ENCODE measurements at regions not wholly inside any gene's neighbourhood (a gene's known extent, or its start where the extent isn't known, plus 50 kb on each side); places are given as distances from the start of the nearest gene placed in this dataset.

DNA sequence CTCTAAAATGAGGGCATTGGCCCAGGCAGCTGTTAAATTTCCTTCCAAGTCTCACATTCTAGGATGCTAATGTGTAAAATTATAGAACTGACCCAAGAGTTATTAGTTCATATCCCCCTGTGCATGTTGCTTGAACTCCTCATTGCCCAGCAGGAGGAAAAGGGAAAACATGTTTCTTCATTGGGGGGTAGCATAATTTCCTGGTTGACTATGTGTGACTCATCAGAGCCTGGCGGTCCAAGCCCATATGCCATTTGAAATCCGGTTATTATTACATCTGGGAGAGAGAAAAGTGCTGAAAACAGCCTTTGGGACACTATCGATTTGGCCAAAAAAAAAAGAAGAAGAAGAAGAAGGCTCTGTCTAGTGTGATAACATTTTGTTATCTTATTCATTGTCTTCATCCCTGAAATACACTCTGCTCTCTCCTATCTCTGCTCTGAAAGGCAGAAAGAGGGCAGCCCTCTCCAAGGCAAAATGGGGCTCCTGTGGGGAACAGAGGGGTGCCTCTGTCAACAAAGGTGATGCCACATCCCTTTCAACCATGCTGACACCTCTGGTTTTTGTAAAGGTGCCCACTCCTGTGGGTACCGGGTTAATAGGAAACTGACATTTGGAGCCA is 114.2 kb downstream of the DAD1 start:
- no peak for TF ChIP-seq TAF1 (IDR thresholded peaks at IDR 0.05; ENCODE audit: low read depth, low read length)
- no peak for TF ChIP-seq POLR2AphosphoS5 (IDR thresholded peaks at IDR 0.05; ENCODE audit: low read depth, low read length)
- no peak for TF ChIP-seq POLR2A (IDR thresholded peaks at IDR 0.05; ENCODE audit: low read depth, low read length)
- no peak for TF ChIP-seq PAX5 (IDR thresholded peaks at IDR 0.05; ENCODE audit: insufficient read depth, low read length, severe bottlenecking)
- no peak for TF ChIP-seq SPI1 (IDR thresholded peaks at IDR 0.05; ENCODE audit: low read depth, low read length)
